Left ventricle myocardium inferior (tissue), 1 donor: ENCODE measurements at regions not wholly inside any gene's neighbourhood (a gene's known extent, or its start where the extent isn't known, plus 50 kb on each side); places are given as distances from the start of the nearest gene placed in this dataset.
"Not testable (repeated sequence)": the region's sequence is repeated elsewhere in the genome, so short reads cannot be mapped to it uniquely, and the experiment has no call there.

Source experiments
- DNase-seq: peaks from one replicate; pipeline ENCODE4 v3.0.0-alpha.2; 2020
- H3K27ac ChIP-seq: fragments of 200-600 bp; replicated peaks from 2 replicates; pipeline ENCODE4 v1.8.0; 2021
- H3K27me3 ChIP-seq: fragments of 200-600 bp; 2 replicates; pipeline ENCODE4 v1.8.0; 2021; ENCODE audit warnings: low read depth
- H3K36me3 ChIP-seq: fragments of 200-600 bp; 2 replicates; pipeline ENCODE4 v1.8.0; 2021
- H3K4me1 ChIP-seq: fragments of 200-600 bp; 2 replicates; pipeline ENCODE4 v1.8.0; 2021
- H3K4me3 ChIP-seq: fragments of 200-600 bp; 2 replicates; pipeline ENCODE4 v1.8.0; 2021; ENCODE audit warnings: mild to moderate bottlenecking, moderate library complexity
- H3K9me3 ChIP-seq: fragments of 200-600 bp; replicated peaks from 2 replicates; pipeline ENCODE4 v1.8.0; 2021
- CTCF ChIP-seq: fragments of 200-600 bp; IDR thresholded peaks from 2 replicates; pipeline ENCODE4 v1.8.0; 2021; ENCODE audit warnings: antibody characterized with exemption, mild to moderate bottlenecking, borderline replicate concordance
- intact Hi-C: fragments of 100-400 bp; cut with micrococcal nuclease; formaldehyde crosslinking; loops from one replicate; pipeline ENCODE4 v1.11.0; 2022
- donor health status: DM: no; HTN: yes; CAD: no; lungs with severe emphysema.

- no peaks in the 10 kb centered on the region for H3K27me3 ChIP-seq
- peaks cover 11% of the 10 kb centered on the region for H3K4me1 ChIP-seq
- DNase-seq: no peak
- H3K9me3 ChIP-seq: no peaks in the 10 kb centered on the region
- no peak overlapping the region for H3K4me3 ChIP-seq
- intact Hi-C loops: no loop called here
- no peaks in the 10 kb centered on the region for H3K36me3 ChIP-seq
- H3K27ac ChIP-seq: no peak overlapping the region
- TF ChIP-seq CTCF: no peak
Measured at GRCh38 chr3:152209060-152209459, 59.7 kb upstream of the MBNL1 start.

- intact Hi-C loops: no loop called here
- DNase-seq: no peak
- no peaks in the 10 kb centered on the region for H3K27me3 ChIP-seq
- H3K27ac ChIP-seq: no peak overlapping the region
- no peak for TF ChIP-seq CTCF
- H3K4me1 ChIP-seq: peaks cover 7% of the 10 kb centered on the region
- no peaks in the 10 kb centered on the region for H3K9me3 ChIP-seq
- no peak overlapping the region for H3K4me3 ChIP-seq
- H3K36me3 ChIP-seq: no peaks in the 10 kb centered on the region
Measured at GRCh38 chr3:152209776-152210175, 59.0 kb upstream of the MBNL1 start.

- Histone ChIP-seq H3K9me3 (no peaks in the 10 kb centered on the region), H3K27me3 (no peaks in the 10 kb centered on the region), H3K27ac (no peak overlapping the region), H3K36me3 (no peaks in the 10 kb centered on the region), H3K4me3 (no peak overlapping the region), H3K4me1 (peaks cover 7% of the 10 kb centered on the region)
- intact Hi-C loops: no loop called here
- no peak for DNase-seq
- no peak for TF ChIP-seq CTCF
Measured at GRCh38 chr3:152210697-152211096, 58.0 kb upstream of the MBNL1 start.

GRCh38 chr3:152211655-152212054 lies 57.1 kb upstream of the MBNL1 start:
- TF ChIP-seq CTCF: no peak
- H3K4me1 ChIP-seq: peaks cover 7% of the 10 kb centered on the region
- H3K27me3 ChIP-seq: no peaks in the 10 kb centered on the region
- no peak overlapping the region for H3K4me3 ChIP-seq
- no peak for DNase-seq
- H3K27ac ChIP-seq: no peak overlapping the region
- intact Hi-C loops: no loop called here
- no peaks in the 10 kb centered on the region for H3K36me3 ChIP-seq
- no peaks in the 10 kb centered on the region for H3K9me3 ChIP-seq

GRCh38 chr3:152213203-152213602 lies 55.5 kb upstream of the MBNL1 start:
- H3K4me3 ChIP-seq: no peak overlapping the region
- H3K4me1 ChIP-seq: peaks cover 7% of the 10 kb centered on the region
- H3K9me3 ChIP-seq: no peaks in the 10 kb centered on the region
- intact Hi-C loops: no loop called here
- H3K27me3 ChIP-seq: no peaks in the 10 kb centered on the region
- H3K36me3 ChIP-seq: no peaks in the 10 kb centered on the region
- TF ChIP-seq CTCF: no peak
- no peak overlapping the region for H3K27ac ChIP-seq
- no peak for DNase-seq

GRCh38 chr3:152213938-152214337 lies 54.8 kb upstream of the MBNL1 start:
- Histone ChIP-seq H3K36me3 (no peaks in the 10 kb centered on the region), H3K9me3 (no peaks in the 10 kb centered on the region), H3K27ac (no peak overlapping the region), H3K4me1 (peaks cover 7% of the 10 kb centered on the region), H3K4me3 (no peak overlapping the region), H3K27me3 (no peaks in the 10 kb centered on the region)
- intact Hi-C loops: no loop called here
- TF ChIP-seq CTCF: no peak
- DNase-seq: no peak

- intact Hi-C loops, H3K27ac ChIP-seq, H3K9me3 ChIP-seq, H3K27me3 ChIP-seq, H3K4me3 ChIP-seq, H3K36me3 ChIP-seq, DNase-seq: not testable (repeated sequence)
- H3K4me1 ChIP-seq: peaks cover 17% of the 10 kb centered on the region
Measured at GRCh38 chr3:152216960-152217865, 51.5 kb upstream of the MBNL1 start.
